GM18502 (cell line): ENCODE measurements at regions not wholly inside any gene's neighbourhood (a gene's known extent, or its start where the extent isn't known, plus 50 kb on each side); places are given as distances from the start of the nearest gene placed in this dataset.
"Not testable (repeated sequence)": the region's sequence is repeated elsewhere in the genome, so short reads cannot be mapped to it uniquely, and the experiment has no call there.

Experiments
- ATAC-seq: cut with Tn5 transposase; IDR thresholded peaks from one replicate; pipeline ENCODE4 v1.9.1; 2021; ENCODE audit warnings: mild to moderate bottlenecking; ENCODE audit not compliant: unreplicated experiment, poor library complexity

- ATAC-seq: no peak
Observed at GRCh38 chr13:83732755-83733154, 149.5 kb downstream of the SLITRK1 start.

GRCh38 chr13:83731113-83731512 is 151.2 kb downstream of the SLITRK1 start:
- no peak for ATAC-seq

DNA sequence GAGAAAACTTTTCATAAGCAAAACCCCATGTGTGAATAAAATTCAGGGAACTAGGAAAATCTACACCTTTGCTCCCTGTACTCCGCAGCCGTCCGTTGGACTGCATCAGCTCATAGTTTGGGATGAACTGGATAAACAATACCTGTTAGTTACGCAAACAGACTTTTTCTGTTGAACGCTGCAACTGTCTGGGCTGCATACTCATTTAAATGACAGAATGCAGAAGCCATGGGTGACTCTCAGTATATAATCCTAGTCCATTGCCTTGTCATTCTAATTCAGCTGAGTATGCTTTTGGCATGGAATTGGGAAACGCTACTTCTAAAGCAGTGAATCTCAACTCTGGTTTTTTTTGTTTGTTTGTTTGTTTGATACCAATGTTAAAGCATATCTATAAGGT is 151.6 kb downstream of the SLITRK1 start:
- ATAC-seq: no peak

DNA sequence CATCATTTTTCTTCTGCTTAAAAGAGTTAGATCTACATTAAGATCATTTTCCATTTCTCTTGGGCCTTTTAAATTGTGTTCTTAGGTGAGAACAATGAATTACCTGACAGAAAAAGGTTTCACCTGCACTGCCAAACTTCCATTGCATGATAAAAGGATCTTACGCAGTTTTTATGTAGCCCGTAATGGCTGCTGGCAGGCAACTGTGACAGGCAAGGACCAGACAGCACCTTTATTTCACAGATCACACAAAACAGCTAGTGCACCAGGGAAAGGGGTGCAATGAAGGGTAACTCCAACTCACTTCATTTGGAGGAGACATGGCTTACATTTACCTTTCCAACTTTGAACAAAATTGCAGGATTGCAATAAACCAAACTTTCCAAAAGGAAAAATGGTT is 159.8 kb downstream of the SLITRK1 start:
- ATAC-seq: no peak

- ATAC-seq: no peak
Observed at GRCh38 chr13:83716121-83716520, 166.2 kb downstream of the SLITRK1 start.

DNA sequence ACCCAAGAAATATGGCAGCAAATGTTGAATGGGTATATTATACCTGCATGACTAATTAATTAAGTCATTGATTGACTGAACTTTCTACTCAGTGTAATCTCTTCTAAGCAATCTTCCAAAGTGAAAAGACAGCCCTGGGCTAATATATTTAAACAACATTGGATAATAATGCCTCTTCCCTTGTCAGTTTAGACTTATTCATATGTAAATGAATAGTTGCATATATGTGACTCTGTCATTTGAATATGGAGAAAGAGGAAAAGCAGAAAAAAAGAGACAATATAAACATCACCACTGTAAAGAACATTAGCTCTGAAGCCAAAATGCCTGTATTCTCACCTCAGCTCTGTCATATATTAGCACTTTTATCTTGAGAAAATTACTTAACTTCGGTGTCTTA is 168.0 kb downstream of the SLITRK1 start:
- no peak for ATAC-seq

DNA sequence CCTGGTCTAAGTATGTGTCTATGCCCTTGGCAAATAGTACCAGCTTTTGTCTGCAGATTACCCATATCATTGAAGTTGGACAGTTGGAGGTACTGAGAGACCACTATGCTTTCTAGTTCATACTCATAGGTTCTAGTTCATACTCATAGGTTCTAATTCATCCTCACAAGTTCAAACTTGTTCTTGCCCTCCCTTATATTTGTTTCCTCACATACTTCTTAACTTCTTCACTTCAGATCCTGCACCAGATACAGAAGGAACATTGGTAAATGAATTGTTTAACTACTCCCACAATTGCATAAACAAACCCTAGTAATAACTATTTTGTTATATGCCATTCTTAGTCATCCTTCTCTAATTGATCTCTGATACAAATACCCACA is 172.2 kb downstream of the SLITRK1 start:
- no peak for ATAC-seq

DNA sequence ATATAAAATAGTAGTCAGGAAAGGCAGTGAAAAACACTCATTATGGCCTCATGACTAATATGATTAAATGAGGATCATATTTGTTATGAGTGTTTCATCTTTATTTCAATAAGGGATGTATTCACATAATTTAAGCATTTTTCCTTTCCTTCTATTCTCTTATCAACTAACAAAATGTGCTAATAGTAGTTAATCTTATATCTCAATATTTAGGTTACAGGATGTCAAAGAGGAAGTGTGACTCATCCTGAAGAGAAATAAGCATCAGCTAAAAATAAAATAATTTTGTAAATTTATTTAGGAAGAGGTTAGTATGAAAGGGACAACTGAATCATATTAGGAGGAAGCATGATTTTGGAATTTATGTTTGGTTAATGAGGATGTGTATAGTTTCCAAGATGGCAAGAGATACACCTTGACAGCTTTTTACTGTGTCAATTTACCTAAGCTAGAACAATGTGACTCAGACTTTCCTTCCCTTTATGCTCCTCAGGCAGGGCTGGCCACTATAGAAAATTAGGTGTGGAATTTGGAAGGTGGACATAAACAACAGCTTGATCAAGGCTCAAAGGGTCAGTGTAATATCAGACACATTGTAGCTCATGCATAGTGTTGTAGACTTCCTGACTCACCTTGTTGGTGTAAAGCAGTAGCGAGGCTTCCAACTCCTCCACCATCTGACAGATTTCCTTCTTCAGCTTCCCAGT is 172.7 kb downstream of the SLITRK1 start:
- no peak for ATAC-seq

GRCh38 chr13:83702021-83702420 is 180.3 kb downstream of the SLITRK1 start:
- no peak for ATAC-seq

- ATAC-seq: no peak
Observed at GRCh38 chr13:83692800-83693199, 189.5 kb downstream of the SLITRK1 start.

DNA sequence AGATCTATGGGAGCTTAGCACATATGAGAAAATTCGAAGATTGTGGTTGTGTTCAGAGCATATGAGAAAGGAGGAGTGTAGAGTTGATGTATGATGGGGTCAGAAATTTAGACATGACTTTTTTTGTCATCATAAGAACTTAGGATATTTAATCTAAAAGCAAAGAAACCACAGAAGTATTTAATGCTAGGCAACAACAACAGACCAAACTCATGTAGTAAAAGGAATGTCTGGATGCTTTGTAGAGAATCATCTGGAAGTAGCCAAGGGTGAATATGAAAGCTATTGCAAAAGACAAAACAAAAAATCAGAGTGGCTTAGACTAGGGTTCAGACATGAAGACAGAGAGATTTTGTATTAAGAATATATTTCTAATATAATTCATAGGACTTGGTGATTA is 190.3 kb downstream of the SLITRK1 start:
- ATAC-seq: no peak

DNA sequence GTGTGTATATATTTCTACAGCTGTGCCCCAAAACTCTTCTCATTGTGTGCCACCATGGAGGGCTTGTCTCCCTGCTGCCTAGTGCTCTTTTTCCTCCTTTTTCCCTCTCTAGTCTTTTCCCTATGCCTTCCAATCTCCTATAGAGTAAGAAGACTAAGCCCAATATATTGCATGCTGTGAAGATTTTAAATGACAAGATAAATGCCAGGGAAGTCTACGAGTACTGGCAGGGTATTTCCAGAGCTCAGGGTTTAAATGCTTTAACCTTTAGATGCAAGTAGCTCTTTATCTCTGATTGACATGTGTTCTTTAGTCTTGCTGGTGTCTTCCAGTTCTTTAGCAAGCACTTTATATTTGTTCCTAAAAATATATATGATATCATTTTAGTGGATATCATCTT is 200.7 kb downstream of the SLITRK1 start:
- ATAC-seq: no peak

DNA sequence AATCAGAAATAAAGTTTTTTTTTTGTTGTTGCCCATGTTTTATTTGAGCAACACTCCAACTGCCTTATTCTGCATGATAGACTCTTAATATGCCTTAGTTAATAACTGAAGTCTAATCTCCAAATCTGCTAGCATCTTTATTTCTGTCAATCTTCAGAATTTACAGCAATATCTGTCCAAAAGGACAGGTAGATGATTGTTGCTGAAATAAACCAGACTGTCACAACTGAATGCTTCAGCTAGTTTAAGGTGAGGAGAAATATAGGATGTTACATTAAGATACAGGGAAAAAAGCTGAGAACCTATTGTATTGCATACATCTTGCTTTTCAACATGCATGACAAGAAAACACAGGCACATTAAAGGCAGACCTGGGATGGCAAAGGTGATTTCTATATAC is 204.3 kb downstream of the SLITRK1 start:
- no peak for ATAC-seq

- ATAC-seq: no peak
Observed at GRCh38 chr13:83672612-83673011, 209.7 kb downstream of the SLITRK1 start.

DNA sequence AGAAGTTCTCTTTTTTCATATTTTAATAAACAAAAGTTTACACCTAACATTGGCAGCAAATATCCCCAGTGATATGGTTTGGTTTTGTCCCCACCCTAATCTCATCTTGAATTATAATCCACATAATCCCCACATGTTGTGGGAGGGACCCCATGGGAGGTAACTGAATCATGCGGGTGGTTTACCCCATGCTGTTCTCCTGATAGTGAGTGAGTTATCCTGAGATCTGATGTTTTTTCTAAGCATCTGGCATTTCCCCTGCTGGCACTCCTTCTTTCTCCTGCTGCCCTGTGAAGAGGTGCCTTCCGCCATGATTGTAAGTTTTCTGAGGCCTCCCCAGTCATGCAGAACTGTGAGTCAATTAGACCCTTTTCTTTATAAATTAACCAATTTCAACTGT is 214.7 kb downstream of the SLITRK1 start:
- no peak for ATAC-seq

- ATAC-seq: no peak
Observed at GRCh38 chr13:83666141-83666540, 216.1 kb downstream of the SLITRK1 start.

DNA sequence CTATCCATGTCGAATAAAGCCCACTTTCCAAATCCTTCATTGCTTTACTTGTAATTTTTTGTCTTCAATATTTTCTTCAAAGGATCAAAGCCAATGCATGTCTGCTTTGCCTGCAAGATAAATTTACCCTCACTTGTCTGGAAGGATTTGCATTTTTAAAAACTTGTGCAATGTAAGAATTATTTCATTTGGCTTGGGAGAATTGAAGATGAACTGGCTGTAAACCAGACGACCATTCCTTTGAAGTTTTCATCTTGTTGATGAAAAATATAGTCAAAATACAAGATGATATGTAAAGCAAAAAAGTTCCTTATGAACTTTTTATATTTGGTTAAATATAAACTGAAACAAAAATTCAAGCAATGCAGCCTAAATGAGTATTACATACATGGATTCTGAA is 225.0 kb downstream of the SLITRK1 start:
- ATAC-seq: no peak

DNA sequence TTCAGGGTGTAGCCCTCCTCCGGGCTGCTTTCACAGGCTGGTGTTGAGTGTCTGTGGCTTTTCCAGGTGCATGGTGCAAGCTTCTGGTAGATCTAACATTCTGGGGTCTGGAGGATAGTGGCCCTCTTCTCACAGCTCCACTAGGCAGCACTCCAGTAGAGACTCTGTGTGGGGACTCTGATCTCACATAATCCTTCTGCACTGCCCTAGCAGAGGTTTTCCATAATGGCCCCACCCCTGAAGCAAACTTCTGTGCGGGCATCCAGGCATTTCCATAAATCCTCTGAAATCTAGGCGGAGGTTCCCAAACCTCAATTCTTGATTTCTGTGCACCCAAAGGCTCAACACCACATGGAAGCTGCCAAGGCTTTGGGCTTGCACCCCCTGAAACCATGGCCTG is 239.7 kb downstream of the SLITRK1 start:
- not testable (repeated sequence) for ATAC-seq

DNA sequence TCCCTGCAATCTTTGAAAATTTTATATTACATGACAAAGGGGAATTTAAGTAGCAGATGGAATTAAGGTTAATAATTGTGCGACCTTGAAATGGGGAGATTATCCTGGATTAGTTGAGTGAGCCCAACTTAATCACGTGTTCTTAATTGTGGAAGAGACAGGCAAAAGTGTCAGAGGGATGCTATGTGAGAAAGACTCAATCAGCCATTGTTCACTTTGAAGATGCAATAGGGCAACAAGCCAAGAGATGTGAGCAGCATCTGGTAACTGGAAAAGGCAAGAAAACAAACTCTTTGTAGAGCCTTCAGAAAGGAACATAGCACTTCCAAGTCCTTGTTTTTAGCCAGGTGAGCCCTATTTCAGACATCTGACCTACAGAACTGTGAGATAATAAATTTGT is 247.7 kb downstream of the SLITRK1 start:
- no peak for ATAC-seq

GRCh38 chr13:83633746-83634145 is 248.5 kb downstream of the SLITRK1 start:
- no peak for ATAC-seq

- ATAC-seq: no peak
Observed at GRCh38 chr13:83622422-83622784, 259.9 kb downstream of the SLITRK1 start.

GRCh38 chr13:83621765-83622421 is 260.4 kb downstream of the SLITRK1 start:
- ATAC-seq: no peak
